Uterus (tissue), 3 donors: ENCODE measurements at regions not wholly inside any gene's neighbourhood (a gene's known extent, or its start where the extent isn't known, plus 50 kb on each side); places are given as distances from the start of the nearest gene placed in this dataset.

Experiments used
- DNase-seq, 2 donors: peaks; one replicate each; pipeline ENCODE4 v3.0.0-alpha.2; 2019 to 2020
- H3K27ac ChIP-seq, 2 donors: fragments of 200-600 bp; sonication (generic); 1 replicate in 1 of 2; 2 replicates in 1 of 2; pipeline ENCODE4 v1.5.1; 2016 to 2018
- H3K27me3 ChIP-seq, 2 donors: fragments of 200-600 bp; sonication (generic); one replicate each; pipeline ENCODE4 v1.5.1; 2018 to 2019; ENCODE audit warnings: control low read depth in 1 of 2
- H3K36me3 ChIP-seq, 2 donors: fragments of 200-600 bp; sonication (generic); one replicate each; pipeline ENCODE4 v1.5.1; 2019; ENCODE audit warnings: control low read depth in 1 of 2
- H3K4me1 ChIP-seq, 2 donors: fragments of 200-600 bp; sonication (generic); one replicate each; pipeline ENCODE4 v1.5.1; 2018 to 2019; ENCODE audit warnings: control low read depth in 1 of 2
- H3K4me3 ChIP-seq, 2 donors: fragments of 200-600 bp; sonication (generic); 1 replicate in 1 of 2; 2 replicates in 1 of 2; pipeline ENCODE4 v1.5.1; 2018 to 2019; ENCODE audit warnings: mild to moderate bottlenecking in 1 of 2
- H3K9me3 ChIP-seq, 2 donors: fragments of 200-600 bp; sonication (generic); one replicate each; pipeline ENCODE4 v1.5.1; 2019; ENCODE audit warnings: control low read depth in 1 of 2
- CTCF ChIP-seq, 4 experiments: fragments of 200-600 bp in 2 of 4; fragments of 450-650 bp in 2 of 4; sonication (generic) in 2 of 4; IDR thresholded peaks; one replicate each; pipeline ENCODE4 v1.5.1; 2016 to 2019; ENCODE audit warnings: antibody characterized with exemption in 4 of 4, mild to moderate bottlenecking in 2 of 4, moderate library complexity in 1 of 4
- POLR2A ChIP-seq, 2 donors: fragments of 450-650 bp; IDR thresholded peaks; one replicate each; pipeline ENCODE4 v1.6.1; 2016; ENCODE audit warnings: antibody characterized with exemption in 2 of 2, mild to moderate bottlenecking in 1 of 2, moderate library complexity in 1 of 2
- intact Hi-C: fragments of 100-400 bp; cut with DNase I; formaldehyde crosslinking; loops from one replicate; pipeline ENCODE4 v1.15.1; 2023; ENCODE audit warnings: low total_unique reads
- donor health status: DM: yes; HTN: yes; CAD: no.

GRCh38 chr5:103353581-103353980 is 95.0 kb downstream of the MACIR start:
- Histone ChIP-seq H3K27ac (no peak overlapping the region), H3K4me1 (no peaks in the 10 kb centered on the region), H3K27me3 (no peaks in the 10 kb centered on the region), H3K36me3 (no peaks in the 10 kb centered on the region), H3K4me3 (no peak overlapping the region), H3K9me3 (no peaks in the 10 kb centered on the region)
- DNase-seq: no peak
- no peak for TF ChIP-seq POLR2A (IDR thresholded peaks at IDR 0.05)
- no peak for TF ChIP-seq CTCF (IDR thresholded peaks at IDR 0.05)
- intact Hi-C loops: no loop called here

GRCh38 chr5:103347716-103348423 is 89.3 kb downstream of the MACIR start:
- DNase-seq: no peak
- no peaks in the 10 kb centered on the region for H3K4me1 ChIP-seq
- H3K9me3 ChIP-seq: no peaks in the 10 kb centered on the region
- no peak overlapping the region for H3K27ac ChIP-seq
- TF ChIP-seq CTCF (IDR thresholded peaks at IDR 0.05): no peak
- TF ChIP-seq POLR2A (IDR thresholded peaks at IDR 0.05): no peak
- intact Hi-C loops: no loop called here
- H3K27me3 ChIP-seq: no peaks in the 10 kb centered on the region
- H3K36me3 ChIP-seq: no peaks in the 10 kb centered on the region
- no peak overlapping the region for H3K4me3 ChIP-seq

GRCh38 chr5:103346162-103346748 is 87.7 kb downstream of the MACIR start:
- no peaks in the 10 kb centered on the region for H3K27me3 ChIP-seq
- no peaks in the 10 kb centered on the region for H3K9me3 ChIP-seq
- no peak overlapping the region for H3K27ac ChIP-seq
- no peaks in the 10 kb centered on the region for H3K36me3 ChIP-seq
- TF ChIP-seq POLR2A (IDR thresholded peaks at IDR 0.05): no peak
- no peak for TF ChIP-seq CTCF (IDR thresholded peaks at IDR 0.05)
- H3K4me3 ChIP-seq: no peak overlapping the region
- DNase-seq: no peak
- no peaks in the 10 kb centered on the region for H3K4me1 ChIP-seq
- intact Hi-C loops: no loop called here

DNA sequence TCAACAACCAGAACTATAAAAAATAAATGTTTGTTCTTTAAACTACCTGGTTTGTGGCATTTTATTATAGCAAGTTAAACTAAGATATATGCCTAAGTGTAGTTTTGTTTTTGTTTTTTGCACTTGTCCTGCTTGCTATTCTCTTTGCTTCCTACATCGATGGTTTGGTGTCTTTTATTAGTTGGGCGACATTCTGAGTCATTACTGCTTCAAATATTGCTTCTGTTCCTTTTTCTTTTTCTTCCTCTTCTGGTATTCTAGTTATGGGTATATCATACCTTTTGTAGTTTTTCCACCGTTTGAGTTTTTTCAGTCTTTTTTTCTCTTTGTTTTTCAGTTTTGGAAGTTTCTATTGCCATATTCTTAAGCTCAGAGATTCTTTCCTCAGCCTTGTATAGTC is 86.9 kb downstream of the MACIR start:
- no peaks in the 10 kb centered on the region for H3K4me1 ChIP-seq
- no peak for TF ChIP-seq CTCF (IDR thresholded peaks at IDR 0.05)
- no peak for TF ChIP-seq POLR2A (IDR thresholded peaks at IDR 0.05)
- H3K4me3 ChIP-seq: no peak overlapping the region
- no peak overlapping the region for H3K27ac ChIP-seq
- DNase-seq: no peak
- no peaks in the 10 kb centered on the region for H3K36me3 ChIP-seq
- H3K27me3 ChIP-seq: no peaks in the 10 kb centered on the region
- H3K9me3 ChIP-seq: no peaks in the 10 kb centered on the region
- intact Hi-C loops: no loop called here

- no peak overlapping the region for H3K27ac ChIP-seq
- no peaks in the 10 kb centered on the region for H3K4me1 ChIP-seq
- no peaks in the 10 kb centered on the region for H3K36me3 ChIP-seq
- H3K9me3 ChIP-seq: no peaks in the 10 kb centered on the region
- intact Hi-C loops: no loop called here
- H3K4me3 ChIP-seq: no peak overlapping the region
- no peak for DNase-seq
- no peak for TF ChIP-seq POLR2A (IDR thresholded peaks at IDR 0.05)
- TF ChIP-seq CTCF (IDR thresholded peaks at IDR 0.05): no peak
- H3K27me3 ChIP-seq: no peaks in the 10 kb centered on the region
These were observed 82.3 kb downstream of the MACIR start for GRCh38 chr5:103340717-103341388.
